Subcutaneous abdominal adipose tissue (tissue), 5 donors: ENCODE measurements at regions not wholly inside any gene's neighbourhood (a gene's known extent, or its start where the extent isn't known, plus 50 kb on each side); places are given as distances from the start of the nearest gene placed in this dataset.

ENCODE experiments used
- H3K27ac ChIP-seq: one replicate; pipeline ENCODE4 v1.7.0; 2013; ENCODE audit warnings: low read depth, mild to moderate bottlenecking, inconsistent platforms, low read length, moderate library complexity
- H3K27me3 ChIP-seq, 5 donors: one replicate each; pipeline ENCODE4 v1.7.0; 2013; ENCODE audit warnings: low read length in 5 of 5, inconsistent platforms in 1 of 5; ENCODE audit not compliant: control insufficient read depth in 5 of 5, insufficient read depth in 4 of 5
- H3K36me3 ChIP-seq, 5 donors: one replicate each; pipeline ENCODE4 v1.7.0; 2013; ENCODE audit warnings: low read length in 5 of 5; ENCODE audit not compliant: control insufficient read depth in 5 of 5, insufficient read depth in 5 of 5
- H3K4me1 ChIP-seq, 5 donors: one replicate each; pipeline ENCODE4 v1.7.0; 2013; ENCODE audit warnings: low read length in 5 of 5, mild to moderate bottlenecking in 3 of 5, moderate library complexity in 1 of 5; ENCODE audit not compliant: control insufficient read depth in 5 of 5, insufficient read depth in 5 of 5
- H3K4me3 ChIP-seq, 5 donors: one replicate each; pipeline ENCODE4 v1.7.0; 2013; ENCODE audit warnings: low read length in 5 of 5, low read depth in 1 of 5
- H3K9ac ChIP-seq, 5 donors: one replicate each; pipeline ENCODE4 v1.7.0; 2013; ENCODE audit warnings: low read length in 5 of 5, mild to moderate bottlenecking in 4 of 5, moderate library complexity in 3 of 5
- H3K9me3 ChIP-seq, 5 donors: one replicate each; pipeline ENCODE4 v1.7.0; 2013; ENCODE audit warnings: low read length in 5 of 5; ENCODE audit not compliant: control insufficient read depth in 5 of 5
- donor health status: healthy.
- donor health status: healthy.
- donor health status: healthy.
- donor health status: healthy.
- donor health status: healthy.

- Histone ChIP-seq H3K9me3 (peaks cover 0 to 2% (median 0%) of the 10 kb centered on the region in 5 donors), H3K4me1 (peaks cover 6 to 23% (median 16%) of the 10 kb centered on the region in 5 donors), H3K4me3 (no peak overlapping the region), H3K27ac (no peak overlapping the region), H3K27me3 (no peaks in the 10 kb centered on the region), H3K36me3 (no peaks in the 10 kb centered on the region), H3K9ac (no peak overlapping the region)
Observed at GRCh38 chr13:22103046-22104027, 432.5 kb downstream of the FGF9 start.

DNA sequence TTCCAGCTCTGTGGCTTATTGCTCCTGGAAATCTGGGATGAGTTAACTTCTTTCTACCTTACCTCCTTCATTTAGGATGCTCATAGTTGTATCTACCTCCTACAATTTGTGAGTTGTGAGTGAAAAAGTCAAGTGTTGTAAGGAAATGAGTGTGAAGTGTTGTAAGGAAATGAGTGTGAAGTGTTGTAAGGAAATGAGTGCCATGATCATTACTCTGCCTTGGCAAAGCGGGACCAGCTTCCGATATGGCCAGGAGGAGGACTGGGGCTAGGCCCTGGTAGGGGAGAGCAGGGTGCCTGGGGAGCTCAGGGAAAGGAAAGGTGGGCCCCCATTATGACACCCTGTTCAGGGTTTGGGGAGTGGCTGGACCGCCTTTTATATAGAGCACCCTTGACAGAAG is 435.2 kb downstream of the FGF9 start:
- Histone ChIP-seq H3K9ac (no peak overlapping the region), H3K4me3 (no peak overlapping the region), H3K27ac (no peak overlapping the region), H3K9me3 (no peaks in the 10 kb centered on the region), H3K36me3 (no peaks in the 10 kb centered on the region), H3K4me1 (peaks cover 6 to 33% (median 26%) of the 10 kb centered on the region in 5 donors), H3K27me3 (no peaks in the 10 kb centered on the region)

DNA sequence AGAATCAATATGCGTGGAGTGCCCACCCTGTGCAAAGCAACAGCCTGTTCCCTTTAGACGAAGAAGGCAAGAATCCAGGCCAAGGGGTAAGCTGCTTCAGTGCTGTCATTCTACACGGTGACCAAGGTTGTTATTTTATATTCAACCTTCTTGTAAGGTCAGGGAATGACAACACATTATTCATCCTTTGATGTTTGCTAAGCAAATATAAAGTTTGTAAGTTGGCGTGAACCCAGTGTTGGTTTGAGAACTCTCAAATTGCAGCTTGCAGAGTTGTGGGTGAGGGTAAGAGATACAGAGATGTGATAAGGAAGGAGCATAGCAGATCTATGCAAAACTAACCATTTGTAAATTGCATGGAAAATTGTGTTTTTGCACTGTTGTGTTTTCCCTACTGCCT is 436.7 kb downstream of the FGF9 start:
- Histone ChIP-seq H3K36me3 (no peaks in the 10 kb centered on the region), H3K4me1 (peaks cover 6 to 31% (median 26%) of the 10 kb centered on the region in 5 donors), H3K9ac (no peak overlapping the region), H3K9me3 (no peaks in the 10 kb centered on the region), H3K27ac (no peak overlapping the region), H3K27me3 (no peaks in the 10 kb centered on the region), H3K4me3 (no peak overlapping the region)

- Histone ChIP-seq H3K27ac (peak overlapping the region; percentile 58), H3K9ac (peak overlapping the region in 1 of 5 donors; percentile 32), H3K27me3 (no peaks in the 10 kb centered on the region), H3K36me3 (no peaks in the 10 kb centered on the region), H3K4me3 (no peak overlapping the region), H3K4me1 (peaks cover 6 to 26% (median 23%) of the 10 kb centered on the region in 5 donors), H3K9me3 (no peaks in the 10 kb centered on the region)
Observed at GRCh38 chr13:22108283-22108942, 437.5 kb downstream of the FGF9 start.

DNA sequence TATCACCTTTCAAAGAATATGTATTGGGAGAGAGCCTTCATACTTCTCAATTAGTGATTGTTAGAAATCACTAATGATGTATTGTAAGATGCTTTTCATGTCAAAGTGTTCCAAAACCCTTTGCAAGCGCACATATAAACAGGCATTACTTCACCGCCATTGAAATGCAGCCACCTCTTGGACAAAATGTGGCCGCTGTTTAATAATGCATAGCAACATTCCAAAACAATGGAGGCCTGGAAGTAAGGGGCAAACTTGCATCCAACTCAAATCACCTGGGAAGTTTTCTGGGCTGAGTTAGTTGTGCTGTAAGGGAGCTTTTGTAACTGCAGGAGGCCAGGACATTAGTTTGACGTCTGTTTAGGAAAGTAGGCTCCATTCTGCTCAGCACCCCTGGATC is 438.1 kb downstream of the FGF9 start:
- Histone ChIP-seq H3K9ac (no peak overlapping the region), H3K27ac (peak overlapping the region; percentile 32), H3K4me1 (peaks cover 6 to 26% (median 23%) of the 10 kb centered on the region in 5 donors), H3K36me3 (no peaks in the 10 kb centered on the region), H3K27me3 (no peaks in the 10 kb centered on the region), H3K9me3 (no peaks in the 10 kb centered on the region), H3K4me3 (no peak overlapping the region)

DNA sequence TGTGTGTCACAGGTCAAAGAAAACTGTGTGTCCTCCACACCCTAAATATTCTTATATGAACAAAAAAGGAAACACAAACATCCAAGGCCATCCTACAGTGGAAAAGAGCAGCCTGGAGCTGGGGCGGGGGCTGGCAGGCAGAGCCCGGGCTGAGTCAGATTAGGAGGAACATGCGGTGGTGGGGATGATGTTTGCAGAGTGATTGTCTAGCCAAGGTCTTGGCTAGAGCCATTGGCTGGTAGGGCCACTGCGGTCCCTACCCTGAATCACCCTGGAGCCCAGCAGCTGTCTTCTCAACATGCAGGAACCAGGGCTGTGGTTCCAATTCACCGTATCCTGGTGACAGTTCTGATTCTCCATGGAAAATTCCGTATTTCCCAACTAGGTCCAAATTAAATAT is 439.5 kb downstream of the FGF9 start:
- Histone ChIP-seq H3K9ac (no peak overlapping the region), H3K36me3 (no peaks in the 10 kb centered on the region), H3K4me3 (no peak overlapping the region), H3K27ac (no peak overlapping the region), H3K4me1 (peaks cover 6 to 30% (median 23%) of the 10 kb centered on the region in 5 donors), H3K27me3 (no peaks in the 10 kb centered on the region), H3K9me3 (no peaks in the 10 kb centered on the region)

DNA sequence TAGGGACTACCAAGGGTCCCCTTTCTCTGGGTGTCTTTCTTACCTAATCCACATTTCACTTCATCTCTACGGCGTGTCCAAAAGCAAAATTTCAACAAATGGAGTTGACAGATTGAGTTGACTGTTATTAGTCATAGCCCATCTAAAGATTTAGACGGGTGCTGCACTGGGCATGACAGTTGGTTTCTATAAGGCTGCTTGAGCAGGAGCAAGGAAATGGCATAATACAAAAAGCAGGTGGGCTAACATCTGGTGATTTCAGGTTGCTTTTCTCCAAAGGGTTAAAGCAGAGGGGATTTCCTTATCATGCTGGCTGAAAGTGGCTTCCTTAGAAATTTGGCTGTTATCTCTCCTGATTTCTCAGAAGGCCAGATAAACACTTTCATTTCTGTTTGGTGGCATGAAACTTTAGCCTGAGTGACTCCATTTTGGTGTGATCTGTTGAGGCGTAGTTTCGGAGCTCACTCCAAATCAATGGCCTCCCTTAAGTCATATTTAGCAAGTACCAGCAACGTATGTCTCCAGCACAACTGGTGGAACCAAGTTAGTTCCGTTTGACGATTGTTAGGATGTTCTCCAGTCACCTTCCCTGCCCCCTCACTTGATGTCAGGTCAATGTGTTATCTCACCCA is 440.4 kb downstream of the FGF9 start:
- Histone ChIP-seq H3K4me3 (no peak overlapping the region), H3K27ac (no peak overlapping the region), H3K27me3 (no peaks in the 10 kb centered on the region), H3K9ac (no peak overlapping the region), H3K9me3 (no peaks in the 10 kb centered on the region), H3K36me3 (no peaks in the 10 kb centered on the region), H3K4me1 (peaks cover 6 to 30% (median 23%) of the 10 kb centered on the region in 5 donors)

- H3K4me1 ChIP-seq: peaks cover 6 to 29% (median 23%) of the 10 kb centered on the region in 5 donors
- no peak overlapping the region for H3K9ac ChIP-seq
- H3K27me3 ChIP-seq: no peaks in the 10 kb centered on the region
- no peak overlapping the region for H3K4me3 ChIP-seq
- no peaks in the 10 kb centered on the region for H3K9me3 ChIP-seq
- no peak overlapping the region for H3K27ac ChIP-seq
- H3K36me3 ChIP-seq: no peaks in the 10 kb centered on the region
Observed at GRCh38 chr13:22111961-22112360, 441.1 kb downstream of the FGF9 start.

- H3K36me3 ChIP-seq: no peaks in the 10 kb centered on the region
Observed at GRCh38 chr13:22112956-22113745, 442.3 kb downstream of the FGF9 start.

More at GRCh38 chr13:22112956-22113745, 442.3 kb downstream of the FGF9 start:
- Histone ChIP-seq H3K9ac (no peak overlapping the region), H3K27me3 (no peaks in the 10 kb centered on the region), H3K9me3 (no peaks in the 10 kb centered on the region), H3K4me1 (peaks cover 2 to 17% (median 12%) of the 10 kb centered on the region in 5 donors), H3K27ac (no peak overlapping the region), H3K4me3 (no peak overlapping the region)
